ENCODE measurements at regions not wholly inside any gene's neighbourhood (a gene's known extent, or its start where the extent isn't known, plus 50 kb on each side); places are given as distances from the start of the nearest gene placed in this dataset.

DNA sequence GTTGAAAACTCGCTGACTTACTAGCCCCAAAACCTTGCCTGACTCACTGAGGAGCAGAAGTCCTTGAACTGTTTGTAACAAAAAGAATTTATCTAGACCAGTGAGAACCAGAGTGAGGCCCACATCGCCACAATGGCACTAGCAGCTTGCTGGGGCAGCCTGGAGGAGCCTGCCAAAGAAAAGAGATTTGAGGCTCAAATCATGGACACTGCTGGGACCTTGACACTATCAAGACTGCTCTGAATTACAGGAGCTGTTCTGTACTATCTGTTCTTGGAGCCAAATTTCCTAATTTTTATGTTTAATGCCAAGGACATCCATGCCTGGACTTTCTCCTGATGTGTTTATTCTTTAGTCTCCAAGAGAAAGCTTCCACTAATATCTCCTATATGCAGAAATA, 82.0 kb upstream of the JCAD start:
- TF ChIP-seq CTCF (IDR thresholded peaks at IDR 0.05) = no peak
- no peak for TF ChIP-seq EP300 (IDR thresholded peaks at IDR 0.05; ENCODE audit: low read depth)
- no peak for TF ChIP-seq POLR2AphosphoS5 (IDR thresholded peaks at IDR 0.05)
- no peak for TF ChIP-seq POLR2A (IDR thresholded peaks at IDR 0.05)

All from transverse colon (tissue), 4 donors.